ENCODE measurements at regions not wholly inside any gene's neighbourhood (a gene's known extent, or its start where the extent isn't known, plus 50 kb on each side); places are given as distances from the start of the nearest gene placed in this dataset.

DNA sequence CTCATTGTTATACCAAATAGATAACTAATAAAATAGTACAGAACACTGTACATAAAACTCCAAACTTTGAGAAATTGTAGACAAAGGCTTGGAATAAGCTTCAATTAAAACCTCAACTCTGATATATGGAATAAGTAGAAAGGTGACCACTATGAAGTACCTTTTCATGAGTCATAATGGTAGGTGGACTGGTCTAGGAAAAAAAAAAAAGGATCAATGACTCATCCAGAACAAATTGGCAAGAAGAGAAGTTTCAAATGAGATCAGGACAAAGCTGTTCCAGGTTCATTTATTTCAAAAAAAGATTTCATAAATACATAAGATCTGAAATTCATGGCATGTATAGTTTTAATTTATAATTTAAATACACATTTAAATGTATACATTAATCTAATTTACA lies 769.7 kb downstream of the SUCLG1 start:
- TF ChIP-seq, protein P1, sequence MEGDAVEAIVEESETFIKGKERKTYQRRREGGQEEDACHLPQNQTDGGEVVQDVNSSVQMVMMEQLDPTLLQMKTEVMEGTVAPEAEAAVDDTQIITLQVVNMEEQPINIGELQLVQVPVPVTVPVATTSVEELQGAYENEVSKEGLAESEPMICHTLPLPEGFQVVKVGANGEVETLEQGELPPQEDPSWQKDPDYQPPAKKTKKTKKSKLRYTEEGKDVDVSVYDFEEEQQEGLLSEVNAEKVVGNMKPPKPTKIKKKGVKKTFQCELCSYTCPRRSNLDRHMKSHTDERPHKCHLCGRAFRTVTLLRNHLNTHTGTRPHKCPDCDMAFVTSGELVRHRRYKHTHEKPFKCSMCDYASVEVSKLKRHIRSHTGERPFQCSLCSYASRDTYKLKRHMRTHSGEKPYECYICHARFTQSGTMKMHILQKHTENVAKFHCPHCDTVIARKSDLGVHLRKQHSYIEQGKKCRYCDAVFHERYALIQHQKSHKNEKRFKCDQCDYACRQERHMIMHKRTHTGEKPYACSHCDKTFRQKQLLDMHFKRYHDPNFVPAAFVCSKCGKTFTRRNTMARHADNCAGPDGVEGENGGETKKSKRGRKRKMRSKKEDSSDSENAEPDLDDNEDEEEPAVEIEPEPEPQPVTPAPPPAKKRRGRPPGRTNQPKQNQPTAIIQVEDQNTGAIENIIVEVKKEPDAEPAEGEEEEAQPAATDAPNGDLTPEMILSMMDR (IDR thresholded peaks at IDR 0.05): no peak
- no peak for TF ChIP-seq POLR2A (IDR thresholded peaks at IDR 0.05)

All from breast epithelium (tissue), 3 donors.